IMR-90 (cell line): ENCODE measurements at regions not wholly inside any gene's neighbourhood (a gene's known extent, or its start where the extent isn't known, plus 50 kb on each side); places are given as distances from the start of the nearest gene placed in this dataset.

Experiments
- ATAC-seq: fragments of 200-7000 bp; cut with Tn5 transposase; 2 replicates; pipeline ENCODE4 v1.9.1; 2020; ENCODE audit warnings: low read depth, mild to moderate bottlenecking, moderate library complexity
- BruUV-seq: library from RNA; stranded (reverse); fragments of 400-500 nt; replicated peaks from 2 replicates; lab custom pipeline; 2021; lab: Mats Ljungman, UMichigan
- CTCF ChIA-PET: fragments of 300-600 bp; formaldehyde crosslinking; extraction: SDS; loops from one replicate; lab custom pipeline; 2021; ENCODE audit warnings: antibody characterized with exemption; lab: Yijun Ruan, JAX
- POLR2A ChIA-PET: fragments of 300-600 bp; sonication (Branson Sonifier 250); formaldehyde crosslinking; loops from one replicate; lab custom pipeline; 2022; ENCODE audit warnings: antibody characterized with exemption; ENCODE audit not compliant: unreplicated experiment; lab: Charles Lee
- DNase-seq: peaks from one replicate; pipeline ENCODE4 v3.0.0; 2013
- H2AFZ ChIP-seq: replicated peaks from 2 replicates; pipeline ENCODE3; 2013; ENCODE audit warnings: low read length, mild to moderate bottlenecking; ENCODE audit not compliant: poor library complexity
- H2AK5ac ChIP-seq: 2 replicates; pipeline ENCODE4 v1.6.1; 2013; ENCODE audit warnings: low read depth, low read length, inconsistent platforms
- H2AK9ac ChIP-seq: replicated peaks from 2 replicates; pipeline ENCODE3; 2013; ENCODE audit warnings: mild to moderate bottlenecking, low read depth, low read length, moderate library complexity; ENCODE audit not compliant: poor library complexity
- H2BK120ac ChIP-seq: 2 replicates; pipeline ENCODE4 v1.6.1; 2013; ENCODE audit warnings: low read depth, low read length, inconsistent platforms
- H2BK15ac ChIP-seq: 3 replicates; pipeline ENCODE4 v1.6.1; 2013; ENCODE audit warnings: low read depth, low read length, inconsistent platforms
- H2BK20ac ChIP-seq: 2 replicates; pipeline ENCODE4 v1.6.1; 2013; ENCODE audit warnings: low read depth, mild to moderate bottlenecking, inconsistent platforms, low read length, moderate library complexity
- H2BK5ac ChIP-seq: 2 replicates; pipeline ENCODE4 v1.6.1; 2013; ENCODE audit warnings: mild to moderate bottlenecking, low read depth, low read length, inconsistent platforms; ENCODE audit not compliant: poor library complexity, severe bottlenecking
- H3K14ac ChIP-seq: replicated peaks from 2 replicates; pipeline ENCODE4 v1.6.1; 2013; ENCODE audit warnings: low read depth, low read length, inconsistent platforms
- H3K18ac ChIP-seq: 2 replicates; pipeline ENCODE4 v1.6.1; 2013; ENCODE audit warnings: low read depth, low read length, control low read depth
- H3K23ac ChIP-seq: 2 replicates; pipeline ENCODE4 v1.6.1; 2013; ENCODE audit warnings: low read depth, low read length, inconsistent platforms
- H3K27ac ChIP-seq: 2 replicates; pipeline ENCODE4 v1.5.1; 2013; ENCODE audit warnings: mild to moderate bottlenecking, control low read depth, low read length; ENCODE audit not compliant: insufficient read depth
- H3K27me3 ChIP-seq: 2 replicates; pipeline ENCODE4 v1.6.1; 2013; ENCODE audit warnings: low read length; ENCODE audit not compliant: control insufficient read depth, insufficient read depth
- H3K36me3 ChIP-seq: 2 replicates; pipeline ENCODE4 v1.6.1; 2013; ENCODE audit warnings: low read length, mixed read lengths; ENCODE audit not compliant: control insufficient read depth, insufficient read depth
- H3K4ac ChIP-seq: 2 replicates; pipeline ENCODE4 v1.6.1; 2013; ENCODE audit warnings: low read depth, low read length, inconsistent platforms
- H3K4me1 ChIP-seq: 2 replicates; pipeline ENCODE4 v1.6.1; 2013; ENCODE audit warnings: low read length, mixed read lengths; ENCODE audit not compliant: control insufficient read depth, insufficient read depth
- H3K4me2 ChIP-seq: 2 replicates; pipeline ENCODE4 v1.6.1; 2013; ENCODE audit warnings: low read depth, mild to moderate bottlenecking, control low read depth, low read length, moderate library complexity
- H3K4me3 ChIP-seq: 2 replicates; pipeline ENCODE4 v1.5.1; 2013; ENCODE audit warnings: low read depth, mild to moderate bottlenecking, control low read depth, low read length, moderate library complexity; ENCODE audit not compliant: insufficient read depth
- H3K56ac ChIP-seq: 2 replicates; pipeline ENCODE4 v1.6.1; 2013; ENCODE audit warnings: low read length, inconsistent platforms; ENCODE audit not compliant: insufficient read depth; ENCODE audit errors: extremely low read depth
- H3K79me1 ChIP-seq, 2 experiments: 2 replicates each; pipeline ENCODE4 v1.6.1; 2013; ENCODE audit warnings: low read length in 2 of 2, inconsistent platforms in 1 of 2, low read depth in 1 of 2
- H3K9ac ChIP-seq: 2 replicates; pipeline ENCODE4 v1.6.1; 2013; ENCODE audit warnings: low read depth, low read length, control low read depth
- H3K9me1 ChIP-seq: 2 replicates; pipeline ENCODE4 v1.6.1; 2013; ENCODE audit warnings: low read length, inconsistent platforms; ENCODE audit not compliant: insufficient read depth
- H3K9me3 ChIP-seq: 2 replicates; pipeline ENCODE4 v1.6.1; 2013; ENCODE audit warnings: low read length; ENCODE audit not compliant: control insufficient read depth, insufficient read depth
- H4K20me1 ChIP-seq: 2 replicates; pipeline ENCODE4 v1.6.1; 2013; ENCODE audit warnings: low read length, inconsistent platforms; ENCODE audit not compliant: insufficient read depth
- H4K5ac ChIP-seq: 2 replicates; pipeline ENCODE4 v1.6.1; 2013; ENCODE audit warnings: mild to moderate bottlenecking, low read depth, low read length, control low read depth
- H4K8ac ChIP-seq, 2 experiments: 2 replicates each; pipeline ENCODE4 v1.6.1; 2013; ENCODE audit warnings: low read depth in 2 of 2, low read length in 2 of 2, control low read depth in 1 of 2, inconsistent platforms in 1 of 2
- H4K91ac ChIP-seq: 2 replicates; pipeline ENCODE4 v1.6.1; 2013; ENCODE audit warnings: low read depth, low read length, inconsistent platforms; ENCODE audit not compliant: insufficient read depth
- CEBPB ChIP-seq: IDR thresholded peaks from 2 replicates; pipeline ENCODE4 v1.6.1; 2012; ENCODE audit warnings: low read depth, low read length, improper control_type of control experiment
- ELK1 ChIP-seq: fragments of 150-350 bp; IDR thresholded peaks from 2 replicates; pipeline ENCODE4 v1.6.1; 2016; ENCODE audit warnings: low read depth, mild to moderate bottlenecking, low read length, moderate library complexity, borderline replicate concordance
- FOS ChIP-seq: fragments of 150-350 bp; IDR thresholded peaks from 2 replicates; pipeline ENCODE4 v1.6.1; 2016; ENCODE audit warnings: low read depth, low read length
- MAFK ChIP-seq: IDR thresholded peaks from 2 replicates; pipeline ENCODE4 v1.6.1; 2012; ENCODE audit warnings: low read depth, low read length, improper control_type of control experiment
- MAZ ChIP-seq: IDR thresholded peaks from 2 replicates; pipeline ENCODE4 v1.6.1; 2012; ENCODE audit warnings: low read depth, mild to moderate bottlenecking, low read length, improper control_type of control experiment, moderate library complexity, borderline replicate concordance
- MXI1 ChIP-seq: IDR thresholded peaks from 2 replicates; pipeline ENCODE4 v1.6.1; 2012; ENCODE audit warnings: low read depth, mild to moderate bottlenecking, low read length, moderate library complexity, borderline replicate concordance
- NFE2L2 ChIP-seq: fragments of 150-350 bp; IDR thresholded peaks from 2 replicates; pipeline ENCODE4 v1.6.1; 2016; ENCODE audit warnings: low read depth, mild to moderate bottlenecking, low read length
- POLR2A ChIP-seq: IDR thresholded peaks from 2 replicates; pipeline ENCODE4 v1.6.1; 2012; ENCODE audit warnings: mild to moderate bottlenecking, low read depth, low read length
- RAD21 ChIP-seq: IDR thresholded peaks from 2 replicates; pipeline ENCODE4 v1.6.1; 2012; ENCODE audit warnings: low read length, improper control_type of control experiment
- RCOR1 ChIP-seq: IDR thresholded peaks from 2 replicates; pipeline ENCODE4 v1.6.1; 2012; ENCODE audit warnings: mild to moderate bottlenecking, low read length, improper control_type of control experiment; ENCODE audit not compliant: insufficient replicate concordance
- RFX5 ChIP-seq: IDR thresholded peaks from 2 replicates; pipeline ENCODE4 v1.8.0; 2012; ENCODE audit warnings: low read depth, mild to moderate bottlenecking, low read length, moderate library complexity
- SMC3 ChIP-seq: fragments of 150-350 bp; IDR thresholded peaks from 2 replicates; pipeline ENCODE4 v1.6.1; 2016; ENCODE audit warnings: low read depth, mild to moderate bottlenecking, antibody characterized with exemption, low read length, moderate library complexity
- USF2 ChIP-seq: fragments of 150-350 bp; IDR thresholded peaks from 2 replicates; pipeline ENCODE4 v1.6.1; 2017; ENCODE audit warnings: mild to moderate bottlenecking, antibody characterized with exemption, low read length, low read depth
- WGBS, 2 experiments: methylation state at CpG; one replicate each; pipeline versions ENCODE4 v1.1.5 to v1.1.7; 2013; ENCODE audit warnings: missing lambda C conversion rate in 2 of 2; ENCODE audit not compliant: insufficient read length in 1 of 2; ENCODE audit errors: extremely low coverage in 2 of 2; 5-methylcytosine and 5-hydroxymethylcytosine counted together
- dilution Hi-C: fragments of 300-500 bp; cut with HindIII; formaldehyde crosslinking; loops from one replicate; pipeline ENCODE4 v1.14.3; 2018; ENCODE audit warnings: low sequenced_read_pairs; ENCODE audit not compliant: unreplicated experiment
- in situ Hi-C: fragments of 300-500 bp; cut with MboI; formaldehyde crosslinking; loops from 3 replicates; pipeline ENCODE4 v1.14.3; 2019; ENCODE audit warnings: low sequenced_read_pairs, inconsistent platforms, mixed read lengths
- intact Hi-C: fragments of 100-400 bp; cut with micrococcal nuclease; formaldehyde crosslinking; loops from 2 replicates; pipeline ENCODE4 v1.10.0; 2022

- H3K4ac ChIP-seq, result no peak overlapping the region
- H3K27me3 ChIP-seq, result no peaks in the 10 kb centered on the region
- dilution Hi-C loops, result no loop called here
- H2BK20ac ChIP-seq, result no peak overlapping the region
- no peak overlapping the region for H3K18ac ChIP-seq
- H3K4me3 ChIP-seq, result no peak overlapping the region
- no peak overlapping the region for H3K14ac ChIP-seq
- no peaks in the 10 kb centered on the region for H3K9me1 ChIP-seq
- H2BK5ac ChIP-seq, result no peak overlapping the region
- no peak overlapping the region for H3K9ac ChIP-seq
- DNase-seq (no peak), ATAC-seq (no peak)
- H3K27ac ChIP-seq, result no peak overlapping the region
- H3K23ac ChIP-seq, result no peak overlapping the region
- H4K20me1 ChIP-seq, result no peaks in the 10 kb centered on the region
- no peak overlapping the region for H4K5ac ChIP-seq
- no peak overlapping the region for H3K56ac ChIP-seq
- intact Hi-C loops, result no loop called here
- H4K8ac ChIP-seq, result no peak overlapping the region
- H3K4me2 ChIP-seq, result no peak overlapping the region
- no peaks in the 10 kb centered on the region for H3K79me1 ChIP-seq
- BruUV-seq, result no TSS peak
- no peaks in the 10 kb centered on the region for H3K36me3 ChIP-seq
- in situ Hi-C loops, result no loop called here
- ChIA-PET CTCF (no interaction called here), POLR2A (no interaction called here)
- no peak overlapping the region for H2AFZ ChIP-seq
- 18% methylated on average over 2 of the region's 4 CpGs; no CpG with 5 or more reads in 1 of the 2 experiments for WGBS, 2 experiments
- TF ChIP-seq RFX5 (no peak), MAFK (no peak), USF2 (no peak), MAZ (no peak), ELK1 (no peak), NFE2L2 (no peak), FOS (no peak), RCOR1 (no peak), RAD21 (no peak), SMC3 (no peak), MXI1 (no peak), POLR2A (no peak), CEBPB (no peak)
- H4K91ac ChIP-seq, result no peak overlapping the region
- H3K4me1 ChIP-seq, result no peaks in the 10 kb centered on the region
- H2AK9ac ChIP-seq, result no peak overlapping the region
- no peak overlapping the region for H2BK120ac ChIP-seq
- no peak overlapping the region for H2BK15ac ChIP-seq
- no peaks in the 10 kb centered on the region for H3K9me3 ChIP-seq
- H2AK5ac ChIP-seq, result no peak overlapping the region
Measured at GRCh38 chr5:158135682-158136179, 276.8 kb upstream of the CLINT1 start.
